Smooth muscle cell (in vitro differentiated cells): ENCODE measurements at regions not wholly inside any gene's neighbourhood (a gene's known extent, or its start where the extent isn't known, plus 50 kb on each side); places are given as distances from the start of the nearest gene placed in this dataset.

Source experiments
- DNase-seq: peaks from one replicate; lab custom pipeline; 2025; ENCODE audit not compliant: unreplicated experiment; lab: John Stamatoyannopoulos, UW
- H2AFZ ChIP-seq: fragments of 200-600 bp; sonication (generic); 2 replicates; pipeline ENCODE4 v1.6.0; 2016; ENCODE audit warnings: antibody characterized with exemption, low read depth, mild to moderate bottlenecking
- H3F3A ChIP-seq: fragments of 200-600 bp; sonication (generic); 2 replicates; pipeline ENCODE4 v1.6.0; 2017; ENCODE audit warnings: antibody characterized with exemption, low read depth
- H3K27ac ChIP-seq: fragments of 200-600 bp; sonication (generic); 2 replicates; pipeline ENCODE4 v1.5.1; 2016; ENCODE audit warnings: low read depth, mild to moderate bottlenecking
- H3K27me3 ChIP-seq: fragments of 200-600 bp; sonication (generic); 2 replicates; pipeline ENCODE4 v1.6.1; 2016; ENCODE audit warnings: low read depth, mild to moderate bottlenecking
- H3K36me3 ChIP-seq: fragments of 200-600 bp; sonication (generic); 2 replicates; pipeline ENCODE4 v1.5.1; 2016; ENCODE audit warnings: low read depth
- H3K4me1 ChIP-seq: fragments of 200-600 bp; sonication (generic); 2 replicates; pipeline ENCODE4 v1.5.1; 2016; ENCODE audit warnings: low read depth
- H3K4me2 ChIP-seq: fragments of 200-600 bp; sonication (generic); 2 replicates; pipeline ENCODE4 v1.6.0; 2016; ENCODE audit warnings: mild to moderate bottlenecking
- H3K4me3 ChIP-seq: fragments of 200-600 bp; sonication (generic); 2 replicates; pipeline ENCODE4 v1.5.1; 2016; ENCODE audit warnings: mild to moderate bottlenecking
- H3K79me2 ChIP-seq: fragments of 200-600 bp; sonication (generic); 2 replicates; pipeline ENCODE4 v1.6.0; 2016; ENCODE audit warnings: low read depth, mild to moderate bottlenecking
- H3K9ac ChIP-seq: fragments of 200-600 bp; sonication (generic); 2 replicates; pipeline ENCODE4 v1.6.0; 2016; ENCODE audit warnings: low read depth
- H3K9me3 ChIP-seq: fragments of 200-600 bp; sonication (generic); replicated peaks from 2 replicates; pipeline ENCODE4 v1.5.1; 2016; ENCODE audit warnings: low read depth
- H4K20me1 ChIP-seq: fragments of 200-600 bp; sonication (generic); 2 replicates; pipeline ENCODE4 v1.6.0; 2016; ENCODE audit warnings: low read depth
- WGBS: methylation state at CpG from one replicate; pipeline ENCODE4 v1.1.7; 2016; ENCODE audit warnings: low lambda C conversion rate; 5-methylcytosine and 5-hydroxymethylcytosine counted together
- TF ChIP-seq, protein P1 (sequence below): fragments of 200-600 bp; sonication (generic); IDR thresholded peaks from 2 replicates; pipeline ENCODE4 v1.5.1; 2017; ENCODE audit warnings: borderline replicate concordance, mild to moderate bottlenecking, antibody characterized with exemption; ENCODE audit not compliant: insufficient read depth, poor library complexity, severe bottlenecking

DNA sequence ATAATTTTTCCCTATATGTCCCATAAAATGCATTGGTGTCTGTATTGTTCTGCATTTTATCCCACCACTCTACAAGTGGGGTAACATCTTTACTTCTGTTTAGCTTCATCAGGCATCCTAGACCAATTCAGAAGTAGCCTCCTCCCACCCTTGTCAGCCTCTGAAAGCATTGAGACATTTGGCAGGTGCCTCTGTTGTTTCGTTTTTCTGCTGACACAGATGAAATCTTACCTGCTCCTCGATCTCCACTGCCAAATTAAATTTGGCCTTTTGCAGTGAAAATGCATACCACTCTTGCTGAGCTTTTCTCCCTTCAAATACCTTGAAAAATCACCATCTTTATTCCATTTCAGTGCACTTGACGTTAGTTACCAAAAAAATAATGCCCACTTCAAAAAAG, 83.5 kb upstream of the STARD13 start:
- no peaks in the 10 kb centered on the region for H3K36me3 ChIP-seq

DNA sequence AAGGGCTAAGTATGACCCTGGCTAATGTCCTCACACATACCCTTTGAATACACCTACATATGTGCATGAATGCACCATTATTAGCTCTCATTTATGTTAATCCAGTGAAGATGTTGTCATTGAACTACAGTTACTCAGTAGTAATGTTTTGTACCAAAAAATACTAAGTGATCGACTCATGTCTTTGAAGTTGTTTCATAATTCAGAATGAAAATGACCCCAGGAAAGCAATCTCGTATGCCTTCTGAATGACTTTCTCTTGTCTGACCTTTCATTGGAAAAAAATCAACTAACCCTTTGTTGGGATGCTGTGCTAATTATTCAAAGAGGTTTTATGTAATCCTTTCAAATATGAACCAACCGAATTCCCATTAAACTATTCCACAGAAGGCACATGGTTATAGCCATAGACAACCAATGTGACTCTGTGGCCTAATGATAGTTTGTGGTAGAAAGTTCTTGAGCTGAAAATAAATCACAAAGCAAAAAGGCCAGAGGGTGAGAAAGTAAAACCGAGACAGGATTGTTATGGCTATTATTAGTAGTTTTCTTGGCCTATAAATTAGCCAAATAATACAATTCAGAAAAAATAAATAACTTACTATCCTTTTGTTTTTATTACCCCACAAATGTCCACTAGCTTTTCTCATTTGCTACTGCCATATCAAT, 86.8 kb upstream of the STARD13 start:
- DNase-seq: no peak
- no peak overlapping the region for H3K27ac ChIP-seq

More for the DNA sequence above, 83.5 kb upstream of the STARD13 start:
- DNase-seq: no peak
- WGBS: 95% methylated on average over 3 of the region's 3 CpGs
- TF ChIP-seq, protein P1, sequence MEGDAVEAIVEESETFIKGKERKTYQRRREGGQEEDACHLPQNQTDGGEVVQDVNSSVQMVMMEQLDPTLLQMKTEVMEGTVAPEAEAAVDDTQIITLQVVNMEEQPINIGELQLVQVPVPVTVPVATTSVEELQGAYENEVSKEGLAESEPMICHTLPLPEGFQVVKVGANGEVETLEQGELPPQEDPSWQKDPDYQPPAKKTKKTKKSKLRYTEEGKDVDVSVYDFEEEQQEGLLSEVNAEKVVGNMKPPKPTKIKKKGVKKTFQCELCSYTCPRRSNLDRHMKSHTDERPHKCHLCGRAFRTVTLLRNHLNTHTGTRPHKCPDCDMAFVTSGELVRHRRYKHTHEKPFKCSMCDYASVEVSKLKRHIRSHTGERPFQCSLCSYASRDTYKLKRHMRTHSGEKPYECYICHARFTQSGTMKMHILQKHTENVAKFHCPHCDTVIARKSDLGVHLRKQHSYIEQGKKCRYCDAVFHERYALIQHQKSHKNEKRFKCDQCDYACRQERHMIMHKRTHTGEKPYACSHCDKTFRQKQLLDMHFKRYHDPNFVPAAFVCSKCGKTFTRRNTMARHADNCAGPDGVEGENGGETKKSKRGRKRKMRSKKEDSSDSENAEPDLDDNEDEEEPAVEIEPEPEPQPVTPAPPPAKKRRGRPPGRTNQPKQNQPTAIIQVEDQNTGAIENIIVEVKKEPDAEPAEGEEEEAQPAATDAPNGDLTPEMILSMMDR: no peak
- Histone ChIP-seq H3K79me2 (no peaks in the 10 kb centered on the region), H2AFZ (no peak overlapping the region), H3K27me3 (no peaks in the 10 kb centered on the region), H4K20me1 (no peaks in the 10 kb centered on the region), H3K4me3 (no peak overlapping the region), H3K4me2 (no peak overlapping the region), H3K9me3 (no peaks in the 10 kb centered on the region), H3K4me1 (no peaks in the 10 kb centered on the region), H3K9ac (no peak overlapping the region), H3K27ac (no peak overlapping the region), H3F3A (no peaks in the 10 kb centered on the region)

GRCh38 chr13:33373624-33374023, 88.1 kb upstream of the STARD13 start:
- no peak overlapping the region for H3K9ac ChIP-seq
- H3F3A ChIP-seq: no peaks in the 10 kb centered on the region
- H3K79me2 ChIP-seq: no peaks in the 10 kb centered on the region
- H3K4me2 ChIP-seq: no peak overlapping the region
- no peak overlapping the region for H2AFZ ChIP-seq
- no peaks in the 10 kb centered on the region for H3K9me3 ChIP-seq
- TF ChIP-seq, protein P1: peak; percentile 17
- no peaks in the 10 kb centered on the region for H4K20me1 ChIP-seq
- no peaks in the 10 kb centered on the region for H3K27me3 ChIP-seq
- H3K27ac ChIP-seq: no peak overlapping the region
- no peak for DNase-seq
- no peaks in the 10 kb centered on the region for H3K36me3 ChIP-seq
- H3K4me3 ChIP-seq: no peak overlapping the region
- no peaks in the 10 kb centered on the region for H3K4me1 ChIP-seq

More for the DNA sequence above, 86.8 kb upstream of the STARD13 start:
- TF ChIP-seq, protein P1: no peak
- 86% methylated on average over 4 of the region's 4 CpGs for WGBS
- H3K36me3 ChIP-seq: no peaks in the 10 kb centered on the region
- no peak overlapping the region for H3K4me3 ChIP-seq
- no peaks in the 10 kb centered on the region for H3K4me1 ChIP-seq
- H3K79me2 ChIP-seq: no peaks in the 10 kb centered on the region
- H3K9ac ChIP-seq: no peak overlapping the region
- no peaks in the 10 kb centered on the region for H3K9me3 ChIP-seq
- H2AFZ ChIP-seq: no peak overlapping the region
- H3K27me3 ChIP-seq: no peaks in the 10 kb centered on the region
- no peak overlapping the region for H3K4me2 ChIP-seq
- H4K20me1 ChIP-seq: no peaks in the 10 kb centered on the region
- H3F3A ChIP-seq: no peaks in the 10 kb centered on the region

DNA sequence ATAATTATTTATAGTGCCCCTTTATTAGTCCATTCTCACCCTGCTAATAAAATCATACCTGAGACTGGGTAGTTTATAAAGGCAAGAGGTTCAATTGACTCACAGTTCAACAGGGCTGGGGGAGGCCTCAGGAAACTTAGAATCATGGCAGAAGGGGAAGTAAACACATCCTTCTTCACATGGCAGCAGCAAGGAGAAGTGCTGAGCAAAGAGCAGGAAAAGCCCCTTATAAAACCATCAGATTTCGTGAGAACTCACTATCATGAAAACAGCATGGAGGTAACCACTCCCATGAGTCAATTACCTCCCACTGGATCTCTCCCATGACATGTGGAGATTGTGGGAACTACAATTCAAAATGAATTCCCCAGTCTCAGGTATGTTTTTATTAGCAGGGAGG, 89.9 kb upstream of the STARD13 start:
- no peak overlapping the region for H2AFZ ChIP-seq
- no peaks in the 10 kb centered on the region for H3K36me3 ChIP-seq
- no peaks in the 10 kb centered on the region for H4K20me1 ChIP-seq
- H3K27me3 ChIP-seq: no peaks in the 10 kb centered on the region
- no peak overlapping the region for H3K27ac ChIP-seq
- no peaks in the 10 kb centered on the region for H3F3A ChIP-seq
- H3K4me1 ChIP-seq: no peaks in the 10 kb centered on the region
- TF ChIP-seq, protein P1: no peak
- WGBS: 71% methylated on average over 1 of the region's 1 CpG
- no peak for DNase-seq
- H3K9me3 ChIP-seq: no peaks in the 10 kb centered on the region
- no peak overlapping the region for H3K4me2 ChIP-seq
- H3K4me3 ChIP-seq: no peak overlapping the region
- H3K79me2 ChIP-seq: no peaks in the 10 kb centered on the region
- no peak overlapping the region for H3K9ac ChIP-seq
